ENCODE measurements at regions not wholly inside any gene's neighbourhood (a gene's known extent, or its start where the extent isn't known, plus 50 kb on each side); places are given as distances from the start of the nearest gene placed in this dataset.
"Not testable (repeated sequence)": the region's sequence is repeated elsewhere in the genome, so short reads cannot be mapped to it uniquely, and the experiment has no call there.

DNA sequence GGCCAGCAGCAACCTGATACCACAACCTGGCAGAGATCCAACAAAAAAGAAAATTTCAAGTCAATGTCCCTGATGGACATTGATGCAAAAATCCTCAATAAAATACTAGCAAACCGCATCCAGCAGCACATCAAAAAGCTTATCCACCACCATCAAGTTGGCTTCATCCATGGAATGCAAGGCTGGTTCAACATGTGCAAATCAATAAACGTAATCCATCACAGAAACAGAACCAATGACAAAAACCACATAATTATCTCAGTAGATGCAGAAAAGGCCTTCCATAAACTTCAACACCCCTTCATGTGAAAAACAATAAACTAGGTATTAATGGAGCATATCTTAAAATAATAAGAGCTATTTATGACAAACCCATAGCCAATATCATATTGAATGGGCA, 1000.9 kb upstream of the CDH18 start:
- not testable (repeated sequence) for H3K27ac ChIP-seq (ENCODE audit: low read depth, low read length, severe bottlenecking); H3K4me3 ChIP-seq (ENCODE audit: extremely low read depth, insufficient read depth, low read length, poor library complexity, severe bottlenecking); H3K36me3 ChIP-seq (ENCODE audit: control insufficient read depth, insufficient read depth, low read length); H3K4me1 ChIP-seq (ENCODE audit: control insufficient read depth, insufficient read depth, low read length, poor library complexity, severe bottlenecking); H3K9me3 ChIP-seq (ENCODE audit: control insufficient read depth, low read length)
- WGBS, 2 experiments (ENCODE audit: insufficient coverage in 2 of 2): 0% methylated on average over 1 of the region's 2 CpGs

DNA sequence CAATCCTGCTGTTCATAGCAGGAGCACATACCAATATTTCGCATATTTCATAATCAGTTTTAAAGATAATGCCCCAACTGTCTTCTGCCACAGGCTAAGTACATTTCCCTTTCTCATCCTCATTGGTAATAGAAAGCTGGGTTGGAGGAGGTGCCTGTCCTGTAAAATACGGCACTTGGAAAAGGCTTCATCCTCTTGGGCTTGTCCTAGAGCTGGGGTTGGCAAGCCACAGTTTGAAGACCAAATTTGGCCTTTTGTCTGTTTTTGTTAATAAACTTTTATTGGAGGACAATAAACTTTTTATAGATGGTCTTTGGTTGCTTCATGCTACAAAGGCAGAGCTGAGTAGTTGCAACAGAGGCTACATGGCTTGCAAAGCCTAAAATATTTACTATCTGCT, 997.8 kb upstream of the CDH18 start:
- no peak overlapping the region for H3K27ac ChIP-seq (ENCODE audit: low read depth, low read length, severe bottlenecking)
- no peaks in the 10 kb centered on the region for H3K9me3 ChIP-seq (ENCODE audit: control insufficient read depth, low read length)
- H3K4me1 ChIP-seq (ENCODE audit: control insufficient read depth, insufficient read depth, low read length, poor library complexity, severe bottlenecking): no peaks in the 10 kb centered on the region
- H3K36me3 ChIP-seq (ENCODE audit: control insufficient read depth, insufficient read depth, low read length): no peaks in the 10 kb centered on the region
- 82% methylated on average over 2 of the region's 2 CpGs; no CpG with 5 or more reads in 1 of the 2 experiments for WGBS, 2 experiments (ENCODE audit: insufficient coverage in 2 of 2)
- no peak overlapping the region for H3K4me3 ChIP-seq (ENCODE audit: extremely low read depth, insufficient read depth, low read length, poor library complexity, severe bottlenecking)

DNA sequence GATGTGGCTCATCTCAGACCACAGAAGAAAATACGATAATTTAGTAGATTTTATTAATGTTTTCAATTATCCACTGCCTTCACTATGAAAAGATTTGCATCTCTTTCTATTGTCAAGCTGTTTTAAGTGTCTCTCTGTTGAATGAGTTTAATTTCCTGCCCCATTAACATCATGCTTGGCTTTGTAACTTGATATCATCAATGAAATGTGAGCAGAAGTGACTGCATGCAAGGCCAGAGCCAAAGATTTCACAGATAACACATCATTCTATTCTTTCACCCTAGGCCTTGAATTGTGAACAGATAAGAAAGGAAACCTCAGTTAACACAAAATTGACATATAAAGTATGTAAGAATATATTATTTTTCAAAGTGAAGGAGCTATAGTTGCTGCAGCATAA, 986.4 kb upstream of the CDH18 start:
- no peak overlapping the region for H3K27ac ChIP-seq (ENCODE audit: low read depth, low read length, severe bottlenecking)
- no peaks in the 10 kb centered on the region for H3K36me3 ChIP-seq (ENCODE audit: control insufficient read depth, insufficient read depth, low read length)
- no peak overlapping the region for H3K4me3 ChIP-seq (ENCODE audit: extremely low read depth, insufficient read depth, low read length, poor library complexity, severe bottlenecking)
- no CpG with 5 or more reads among the region's 1 CpG for WGBS, 2 experiments (ENCODE audit: insufficient coverage in 2 of 2)
- no peaks in the 10 kb centered on the region for H3K9me3 ChIP-seq (ENCODE audit: control insufficient read depth, low read length)
- no peaks in the 10 kb centered on the region for H3K4me1 ChIP-seq (ENCODE audit: control insufficient read depth, insufficient read depth, low read length, poor library complexity, severe bottlenecking)

DNA sequence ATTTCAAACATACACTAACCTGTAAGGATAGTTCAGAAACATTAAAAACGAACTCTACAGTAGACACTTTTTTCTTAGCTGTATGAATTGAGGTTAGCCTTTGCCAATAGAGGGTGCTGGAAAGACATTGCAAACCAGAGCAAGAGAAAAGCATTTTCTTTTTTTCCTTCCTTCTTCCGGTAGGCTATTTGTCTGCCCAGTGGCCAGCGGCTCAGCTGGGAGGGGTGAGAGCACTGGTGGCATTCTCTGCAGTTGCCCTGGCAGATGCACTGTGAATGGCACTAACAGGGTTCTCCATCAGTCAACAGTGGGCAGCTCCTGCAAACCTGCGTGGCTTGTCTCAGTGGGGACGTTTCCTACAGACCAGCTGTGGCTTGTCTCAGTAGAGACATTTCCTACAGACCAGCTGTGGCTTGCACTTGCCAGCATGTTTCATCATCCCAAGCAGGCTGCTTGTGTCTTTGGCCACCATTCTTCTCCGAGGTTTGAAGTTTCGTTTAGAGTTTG, 984.5 kb upstream of the CDH18 start:
- H3K4me1 ChIP-seq (ENCODE audit: control insufficient read depth, insufficient read depth, low read length, poor library complexity, severe bottlenecking): no peaks in the 10 kb centered on the region
- no peaks in the 10 kb centered on the region for H3K36me3 ChIP-seq (ENCODE audit: control insufficient read depth, insufficient read depth, low read length)
- H3K9me3 ChIP-seq (ENCODE audit: control insufficient read depth, low read length): no peaks in the 10 kb centered on the region
- no peak overlapping the region for H3K4me3 ChIP-seq (ENCODE audit: extremely low read depth, insufficient read depth, low read length, poor library complexity, severe bottlenecking)
- WGBS, 2 experiments (ENCODE audit: insufficient coverage in 2 of 2): 72 to 82% methylated on average over 4 to 5 of the region's 7 CpGs
- H3K27ac ChIP-seq (ENCODE audit: low read depth, low read length, severe bottlenecking): peak overlapping the region; percentile 26

DNA sequence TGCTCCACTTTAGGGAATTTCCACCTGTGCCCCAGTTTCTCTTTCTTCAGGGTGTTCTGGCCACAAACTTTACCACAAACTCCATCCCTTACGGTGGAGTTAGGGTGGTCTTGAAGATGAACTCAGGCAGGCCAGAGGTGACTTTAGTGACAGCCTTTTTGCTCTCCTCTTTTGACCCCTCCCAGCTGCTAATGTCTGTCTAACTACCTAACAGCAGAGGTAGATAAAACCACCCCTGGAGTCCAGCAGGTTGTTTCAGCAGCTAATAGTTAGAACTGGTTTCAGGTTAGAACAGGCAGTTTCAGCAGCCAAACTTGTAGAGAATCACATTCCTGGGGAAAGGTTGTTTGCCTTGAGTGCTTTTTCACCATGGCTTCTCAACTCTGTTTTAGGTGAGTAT, 971.3 kb upstream of the CDH18 start:
- Histone ChIP-seq H3K4me3 (ENCODE audit: extremely low read depth, insufficient read depth, low read length, poor library complexity, severe bottlenecking) (no peak overlapping the region), H3K36me3 (ENCODE audit: control insufficient read depth, insufficient read depth, low read length) (no peaks in the 10 kb centered on the region), H3K9me3 (ENCODE audit: control insufficient read depth, low read length) (no peaks in the 10 kb centered on the region), H3K27ac (ENCODE audit: low read depth, low read length, severe bottlenecking) (no peak overlapping the region), H3K4me1 (ENCODE audit: control insufficient read depth, insufficient read depth, low read length, poor library complexity, severe bottlenecking) (no peaks in the 10 kb centered on the region)
- WGBS, 2 experiments (ENCODE audit: insufficient coverage in 2 of 2): 100% methylated on average over 1 of the region's 1 CpG; no CpG with 5 or more reads in 1 of the 2 experiments

DNA sequence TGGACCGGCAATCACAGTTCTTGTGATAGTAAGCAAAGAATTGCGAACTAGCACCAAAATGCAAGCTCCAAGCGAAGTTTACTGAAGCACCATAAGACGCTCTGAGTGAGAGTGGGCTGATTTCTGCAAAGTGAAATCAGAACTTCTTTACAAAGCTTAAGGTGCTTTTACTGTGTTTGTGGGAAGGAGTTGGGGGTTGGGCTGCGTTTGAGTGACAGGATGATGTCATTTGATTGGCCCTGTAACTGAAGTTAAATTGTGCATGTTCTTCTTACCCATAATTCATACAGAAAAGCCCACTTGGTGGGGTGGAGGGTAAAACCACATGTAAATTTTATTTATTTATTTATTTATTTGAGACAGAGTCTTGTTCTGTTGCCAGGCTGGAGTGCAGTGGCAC, 970.6 kb upstream of the CDH18 start:
- Histone ChIP-seq H3K36me3 (ENCODE audit: control insufficient read depth, insufficient read depth, low read length) (no peaks in the 10 kb centered on the region), H3K27ac (ENCODE audit: low read depth, low read length, severe bottlenecking) (no peak overlapping the region), H3K4me1 (ENCODE audit: control insufficient read depth, insufficient read depth, low read length, poor library complexity, severe bottlenecking) (no peaks in the 10 kb centered on the region), H3K9me3 (ENCODE audit: control insufficient read depth, low read length) (no peaks in the 10 kb centered on the region), H3K4me3 (ENCODE audit: extremely low read depth, insufficient read depth, low read length, poor library complexity, severe bottlenecking) (no peak overlapping the region)
- WGBS, 2 experiments (ENCODE audit: insufficient coverage in 2 of 2): 93 to 100% methylated on average over 4 of the region's 5 CpGs

DNA sequence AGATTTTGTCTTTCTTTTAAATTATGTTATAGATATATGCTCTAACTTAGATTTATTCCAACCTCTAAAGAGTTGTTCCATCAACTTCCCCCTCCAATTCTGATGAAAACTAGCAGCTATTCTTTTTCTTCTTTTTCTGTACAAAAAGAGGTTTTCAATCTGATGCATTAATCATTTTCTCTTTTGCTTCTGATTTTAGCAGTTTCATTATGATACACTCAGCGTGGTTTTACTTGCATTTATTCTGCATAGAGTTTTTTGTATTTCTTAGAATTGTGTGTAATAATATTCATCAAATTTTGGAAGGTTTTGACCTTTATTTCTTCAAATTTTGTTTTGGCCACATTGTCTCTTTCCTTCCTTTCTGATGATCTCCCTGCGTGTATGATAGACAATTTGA, 968.1 kb upstream of the CDH18 start:
- Histone ChIP-seq H3K4me1 (ENCODE audit: control insufficient read depth, insufficient read depth, low read length, poor library complexity, severe bottlenecking) (no peaks in the 10 kb centered on the region), H3K27ac (ENCODE audit: low read depth, low read length, severe bottlenecking) (no peak overlapping the region), H3K9me3 (ENCODE audit: control insufficient read depth, low read length) (no peaks in the 10 kb centered on the region), H3K4me3 (ENCODE audit: extremely low read depth, insufficient read depth, low read length, poor library complexity, severe bottlenecking) (no peak overlapping the region), H3K36me3 (ENCODE audit: control insufficient read depth, insufficient read depth, low read length) (no peaks in the 10 kb centered on the region)
- no CpG with 5 or more reads among the region's 2 CpGs for WGBS, 2 experiments (ENCODE audit: insufficient coverage in 2 of 2)

DNA sequence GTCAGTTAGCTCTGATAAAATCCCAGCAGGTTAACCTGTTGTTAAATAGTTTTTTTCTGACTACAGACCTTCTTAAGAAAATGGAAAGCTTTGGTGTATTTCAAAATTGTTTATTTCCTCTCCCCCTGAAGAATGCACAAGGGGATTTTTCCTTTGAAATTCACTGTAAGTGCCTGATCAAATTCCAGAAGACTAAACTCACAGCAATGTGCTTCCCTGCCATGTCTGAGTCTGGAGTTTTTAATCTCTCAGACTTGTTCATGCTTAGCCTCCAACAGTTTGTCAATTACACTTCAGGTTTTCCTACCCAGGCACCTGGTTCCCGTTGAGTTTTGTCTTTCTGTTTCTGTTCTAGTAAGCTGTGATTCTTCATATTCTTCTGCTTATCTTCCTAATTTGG, 961.6 kb upstream of the CDH18 start:
- Histone ChIP-seq H3K27ac (ENCODE audit: low read depth, low read length, severe bottlenecking) (peak overlapping the region; percentile 94), H3K9me3 (ENCODE audit: control insufficient read depth, low read length) (no peaks in the 10 kb centered on the region), H3K4me3 (ENCODE audit: extremely low read depth, insufficient read depth, low read length, poor library complexity, severe bottlenecking) (no peak overlapping the region), H3K36me3 (ENCODE audit: control insufficient read depth, insufficient read depth, low read length) (no peaks in the 10 kb centered on the region), H3K4me1 (ENCODE audit: control insufficient read depth, insufficient read depth, low read length, poor library complexity, severe bottlenecking) (peaks cover 6% of the 10 kb centered on the region)
- WGBS, 2 experiments (ENCODE audit: insufficient coverage in 2 of 2): no CpG with 5 or more reads among the region's 1 CpG

DNA sequence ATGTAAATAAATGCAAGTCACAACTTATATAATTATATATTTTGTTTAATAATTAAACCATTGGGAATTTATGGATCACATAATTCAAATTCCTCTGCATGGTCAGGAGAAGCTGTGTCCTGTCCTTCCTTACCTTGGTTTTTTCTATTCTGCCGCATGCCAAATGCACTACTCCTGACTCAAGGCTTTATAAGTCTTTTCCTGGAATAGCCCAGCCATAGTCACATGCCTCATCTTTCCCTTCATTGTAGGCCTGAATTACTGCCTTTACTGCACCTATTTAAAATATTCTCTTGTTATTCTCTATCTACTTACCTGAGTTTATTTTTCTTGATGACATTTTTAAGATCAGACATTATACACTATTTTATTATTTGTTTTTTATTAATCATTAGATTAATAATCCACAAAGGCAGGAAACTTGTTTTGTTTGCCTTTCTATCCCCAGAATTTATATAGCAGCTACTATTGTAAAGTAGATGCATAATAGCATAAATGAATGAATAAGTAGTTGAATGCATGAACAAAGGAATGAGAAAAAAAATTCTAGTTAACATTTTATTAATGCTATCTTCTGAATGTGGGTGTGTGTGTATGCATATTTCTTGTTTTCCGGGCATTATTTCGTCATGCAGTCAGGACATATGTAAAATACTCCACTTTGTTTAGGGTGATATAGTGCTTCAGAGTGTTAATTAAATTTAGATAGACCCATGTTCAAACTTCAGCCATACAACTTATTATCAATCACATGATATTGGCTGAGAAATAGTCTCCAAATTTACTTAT, 955.4 kb upstream of the CDH18 start:
- H3K4me1 ChIP-seq (ENCODE audit: control insufficient read depth, insufficient read depth, low read length, poor library complexity, severe bottlenecking); H3K4me3 ChIP-seq (ENCODE audit: extremely low read depth, insufficient read depth, low read length, poor library complexity, severe bottlenecking); H3K9me3 ChIP-seq (ENCODE audit: control insufficient read depth, low read length); H3K36me3 ChIP-seq (ENCODE audit: control insufficient read depth, insufficient read depth, low read length); H3K27ac ChIP-seq (ENCODE audit: low read depth, low read length, severe bottlenecking): not testable (repeated sequence)
- no CpG with 5 or more reads among the region's 3 CpGs for WGBS, 2 experiments (ENCODE audit: insufficient coverage in 2 of 2)

DNA sequence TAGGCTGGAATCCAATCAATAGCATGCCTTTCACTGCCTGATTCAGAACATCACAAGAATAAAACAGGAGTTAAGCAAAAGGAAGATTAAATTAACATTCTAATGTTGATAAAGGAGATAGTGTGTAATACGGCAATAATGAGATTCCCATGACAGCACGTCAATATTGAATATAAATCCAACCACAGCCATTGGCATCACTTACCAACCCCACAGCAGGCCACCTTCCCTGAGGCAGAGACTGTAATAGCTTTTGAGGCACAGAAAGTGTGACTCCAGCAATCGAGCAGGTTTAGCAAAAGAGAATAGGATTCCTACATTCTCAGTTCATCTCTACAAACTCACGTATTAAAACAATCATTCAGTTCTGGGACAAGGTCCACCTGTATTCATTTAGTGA, 954.6 kb upstream of the CDH18 start:
- H3K4me3 ChIP-seq (ENCODE audit: extremely low read depth, insufficient read depth, low read length, poor library complexity, severe bottlenecking); H3K36me3 ChIP-seq (ENCODE audit: control insufficient read depth, insufficient read depth, low read length); H3K27ac ChIP-seq (ENCODE audit: low read depth, low read length, severe bottlenecking); H3K9me3 ChIP-seq (ENCODE audit: control insufficient read depth, low read length); H3K4me1 ChIP-seq (ENCODE audit: control insufficient read depth, insufficient read depth, low read length, poor library complexity, severe bottlenecking): not testable (repeated sequence)
- no CpG with 5 or more reads among the region's 4 CpGs for WGBS, 2 experiments (ENCODE audit: insufficient coverage in 2 of 2)

DNA sequence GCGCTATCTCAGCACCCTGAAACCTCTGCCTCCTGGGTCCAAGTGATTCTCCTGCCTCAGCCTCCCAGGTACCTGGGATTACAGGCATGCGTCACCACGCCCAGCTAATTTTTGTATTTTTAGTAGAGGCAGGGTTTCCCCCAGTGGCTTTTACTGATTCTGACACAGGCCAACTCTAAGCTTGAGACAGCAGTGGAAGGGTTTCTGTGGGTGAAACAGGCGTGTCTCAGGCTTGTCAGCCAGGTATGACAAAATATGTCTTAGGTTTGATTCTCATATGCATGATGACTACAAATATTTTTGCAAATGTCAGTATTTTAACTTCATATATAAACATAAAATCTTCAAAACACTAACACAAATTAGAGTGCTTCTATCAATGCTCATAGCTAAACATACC, 952.8 kb upstream of the CDH18 start:
- not testable (repeated sequence) for H3K36me3 ChIP-seq (ENCODE audit: control insufficient read depth, insufficient read depth, low read length); H3K4me3 ChIP-seq (ENCODE audit: extremely low read depth, insufficient read depth, low read length, poor library complexity, severe bottlenecking); H3K4me1 ChIP-seq (ENCODE audit: control insufficient read depth, insufficient read depth, low read length, poor library complexity, severe bottlenecking); H3K27ac ChIP-seq (ENCODE audit: low read depth, low read length, severe bottlenecking); H3K9me3 ChIP-seq (ENCODE audit: control insufficient read depth, low read length)
- no CpG with 5 or more reads among the region's 4 CpGs for WGBS, 2 experiments (ENCODE audit: insufficient coverage in 2 of 2)
